NCI-H774 (cell line): ENCODE measurements at regions not wholly inside any gene's neighbourhood (a gene's known extent, or its start where the extent isn't known, plus 50 kb on each side); places are given as distances from the start of the nearest gene placed in this dataset.
"Not testable (repeated sequence)": the region's sequence is repeated elsewhere in the genome, so short reads cannot be mapped to it uniquely, and the experiment has no call there.

Source experiments
- DNase-seq: peaks from one replicate; lab custom pipeline; 2025; lab: John Stamatoyannopoulos, UW

- no peak for DNase-seq
Measured at GRCh38 chr6:49370518-49370917, 92.5 kb downstream of the MMUT start.

- DNase-seq = no peak
Measured at GRCh38 chr6:49366539-49366938, 96.5 kb downstream of the MMUT start.

GRCh38 chr6:49348561-49348960 is 114.5 kb downstream of the MMUT start:
- no peak for DNase-seq

- DNase-seq = peak; percentile 50
Measured at GRCh38 chr6:49342410-49342809, 120.6 kb downstream of the MMUT start.

GRCh38 chr6:49341869-49342268 is 121.2 kb downstream of the MMUT start:
- DNase-seq = no peak

- no peak for DNase-seq
Measured at GRCh38 chr6:49339096-49339495, 124.0 kb downstream of the MMUT start.

- DNase-seq = no peak
Measured at GRCh38 chr6:49336514-49337131, 126.4 kb downstream of the MMUT start.

- no peak for DNase-seq
Measured at GRCh38 chr6:49333345-49334125, 129.5 kb downstream of the MMUT start.

GRCh38 chr6:49332781-49333180 is 130.3 kb downstream of the MMUT start:
- DNase-seq = no peak

- no peak for DNase-seq
Measured at GRCh38 chr6:49329186-49329585, 133.9 kb downstream of the MMUT start.

- DNase-seq = peak; percentile 13
Measured at GRCh38 chr6:49328051-49328744, 134.9 kb downstream of the MMUT start.

GRCh38 chr6:49327571-49327970 is 135.5 kb downstream of the MMUT start:
- no peak for DNase-seq

GRCh38 chr6:49327005-49327404 is 136.0 kb downstream of the MMUT start:
- DNase-seq = no peak

- no peak for DNase-seq
Measured at GRCh38 chr6:49326347-49326746, 136.7 kb downstream of the MMUT start.

- DNase-seq = no peak
Measured at GRCh38 chr6:49325891-49326290, 137.2 kb downstream of the MMUT start.

- DNase-seq = no peak
Measured at GRCh38 chr6:49322861-49323260, 140.2 kb downstream of the MMUT start.

GRCh38 chr6:49321561-49322072 is 141.4 kb downstream of the MMUT start:
- no peak for DNase-seq

GRCh38 chr6:49305010-49305409 is 158.0 kb downstream of the MMUT start:
- no peak for DNase-seq

GRCh38 chr6:49304393-49304792 is 158.7 kb downstream of the MMUT start:
- not testable (repeated sequence) for DNase-seq

GRCh38 chr6:49300911-49301310 is 162.1 kb downstream of the MMUT start:
- DNase-seq = no peak

GRCh38 chr6:49300443-49300842 is 162.6 kb downstream of the MMUT start:
- DNase-seq = no peak

- no peak for DNase-seq
Measured at GRCh38 chr6:49299279-49299678, 163.8 kb downstream of the MMUT start.

- no peak for DNase-seq
Measured at GRCh38 chr6:49284180-49284579, 178.9 kb downstream of the MMUT start.
